ENCODE measurements at regions not wholly inside any gene's neighbourhood (a gene's known extent, or its start where the extent isn't known, plus 50 kb on each side); places are given as distances from the start of the nearest gene placed in this dataset.

GRCh38 chr15:35834216-35834830, 288.4 kb upstream of the DPH6 start:
- Histone ChIP-seq H3K9me3 (ENCODE audit: insufficient read depth, low read depth) (no peaks in the 10 kb centered on the region), H3K4me1 (replicated peaks; ENCODE audit: insufficient read depth) (no peaks in the 10 kb centered on the region), H3K27ac (no peak overlapping the region), H3F3A (ENCODE audit: insufficient read depth, low read depth) (no peaks in the 10 kb centered on the region), H3K36me3 (ENCODE audit: low read depth) (no peaks in the 10 kb centered on the region), H3K9me2 (ENCODE audit: insufficient read depth) (no peaks in the 10 kb centered on the region), H3K79me2 (ENCODE audit: low read depth) (no peaks in the 10 kb centered on the region), H3K27me3 (ENCODE audit: insufficient read depth, low read depth) (no peaks in the 10 kb centered on the region), H4K20me1 (ENCODE audit: insufficient read depth) (no peaks in the 10 kb centered on the region), H3K4me2 (no peak overlapping the region), H3K4me3 (no peak overlapping the region), H2AFZ (no peak overlapping the region)
- BruUV-seq (replicated peaks): no TSS peak
- ChIA-PET POLR2A (ENCODE audit: unreplicated experiment) (no interaction called here), CTCF (no interaction called here)
- DNase-seq: no peak
- TF ChIP-seq CTCF (conservative IDR thresholded peaks at IDR 0.05): no peak
- intact Hi-C loops (cut with micrococcal nuclease; ENCODE audit: unreplicated experiment): no loop called here

- TF ChIP-seq EZH2 (IDR thresholded peaks at IDR 0.05; ENCODE audit: low read depth) (no peak), CTCF (conservative IDR thresholded peaks at IDR 0.05) (no peak)
Measured at GRCh38 chr15:35834866-35835265, 288.9 kb upstream of the DPH6 start.

DNA sequence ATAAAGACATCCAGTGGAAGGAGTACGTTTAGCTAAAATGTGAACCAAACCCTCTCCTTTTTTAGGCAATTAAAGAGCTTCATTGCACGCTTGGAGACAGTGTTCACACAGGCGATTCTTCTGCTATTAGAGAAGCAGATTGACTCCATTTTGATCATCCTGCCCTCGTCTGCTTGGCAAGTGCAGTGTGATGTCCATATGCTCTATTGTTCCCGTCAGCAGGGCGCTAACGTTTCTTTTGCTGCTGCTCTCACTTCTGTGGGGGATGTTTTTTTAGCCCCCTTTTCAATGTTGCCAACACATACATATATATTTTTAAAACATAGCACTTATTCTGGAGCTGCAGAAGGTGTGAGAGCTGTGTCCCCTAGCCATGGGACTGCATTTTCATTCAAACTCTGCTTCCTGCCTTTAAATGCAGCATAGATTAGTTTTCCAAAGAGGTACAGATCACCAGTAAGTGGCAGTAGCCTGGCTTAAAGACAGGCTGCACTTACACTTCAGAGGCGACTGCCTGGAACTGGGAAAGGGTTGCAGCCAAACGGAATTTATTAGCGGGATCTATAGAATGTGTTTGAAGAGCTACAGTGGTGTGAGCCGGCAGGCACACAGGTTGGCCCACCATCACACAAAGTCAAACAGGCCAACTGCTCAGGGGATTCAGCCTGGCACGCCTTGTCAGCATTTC, 292.6 kb upstream of the DPH6 start:
- intact Hi-C loops (cut with micrococcal nuclease; ENCODE audit: unreplicated experiment): no loop called here
- H3K4me3 ChIP-seq: no peak overlapping the region
- no TSS peak for BruUV-seq (replicated peaks)
- TF ChIP-seq CTCF (conservative IDR thresholded peaks at IDR 0.05) (no peak), EZH2 (IDR thresholded peaks at IDR 0.05; ENCODE audit: low read depth) (no peak)
- no peak for DNase-seq
- H3K79me2 ChIP-seq (ENCODE audit: low read depth): no peaks in the 10 kb centered on the region
- H3K9me2 ChIP-seq (ENCODE audit: insufficient read depth): no peaks in the 10 kb centered on the region
- H3F3A ChIP-seq (ENCODE audit: insufficient read depth, low read depth): no peaks in the 10 kb centered on the region
- H3K4me1 ChIP-seq (replicated peaks; ENCODE audit: insufficient read depth): no peaks in the 10 kb centered on the region
- H3K36me3 ChIP-seq (ENCODE audit: low read depth): no peaks in the 10 kb centered on the region
- no peaks in the 10 kb centered on the region for H4K20me1 ChIP-seq (ENCODE audit: insufficient read depth)
- CTCF ChIA-PET: no interaction called here
- no peaks in the 10 kb centered on the region for H3K9me3 ChIP-seq (ENCODE audit: insufficient read depth, low read depth)
- no peak overlapping the region for H3K4me2 ChIP-seq
- no peaks in the 10 kb centered on the region for H3K27me3 ChIP-seq (ENCODE audit: insufficient read depth, low read depth)
- POLR2A ChIA-PET (ENCODE audit: unreplicated experiment): no interaction called here
- no peak overlapping the region for H2AFZ ChIP-seq
- H3K27ac ChIP-seq: no peak overlapping the region

More at GRCh38 chr15:35834866-35835265, 288.9 kb upstream of the DPH6 start:
- H3K4me1 ChIP-seq (replicated peaks; ENCODE audit: insufficient read depth): no peaks in the 10 kb centered on the region
- no peaks in the 10 kb centered on the region for H3K9me2 ChIP-seq (ENCODE audit: insufficient read depth)
- DNase-seq: no peak
- H3K9me3 ChIP-seq (ENCODE audit: insufficient read depth, low read depth): no peaks in the 10 kb centered on the region
- H2AFZ ChIP-seq: no peak overlapping the region
- CTCF ChIA-PET: no interaction called here
- POLR2A ChIA-PET (ENCODE audit: unreplicated experiment): no interaction called here
- H3K27me3 ChIP-seq (ENCODE audit: insufficient read depth, low read depth): no peaks in the 10 kb centered on the region
- H3K4me2 ChIP-seq: no peak overlapping the region
- intact Hi-C loops (cut with micrococcal nuclease; ENCODE audit: unreplicated experiment): no loop called here
- no peaks in the 10 kb centered on the region for H4K20me1 ChIP-seq (ENCODE audit: insufficient read depth)
- no peak overlapping the region for H3K4me3 ChIP-seq
- H3F3A ChIP-seq (ENCODE audit: insufficient read depth, low read depth): no peaks in the 10 kb centered on the region
- H3K27ac ChIP-seq: no peak overlapping the region
- BruUV-seq (replicated peaks): no TSS peak
- H3K79me2 ChIP-seq (ENCODE audit: low read depth): no peaks in the 10 kb centered on the region
- H3K36me3 ChIP-seq (ENCODE audit: low read depth): no peaks in the 10 kb centered on the region

All from PC-9 (cell line).